ENCODE measurements at regions not wholly inside any gene's neighbourhood (a gene's known extent, or its start where the extent isn't known, plus 50 kb on each side); places are given as distances from the start of the nearest gene placed in this dataset.
"Not testable (repeated sequence)": the region's sequence is repeated elsewhere in the genome, so short reads cannot be mapped to it uniquely, and the experiment has no call there.

DNA sequence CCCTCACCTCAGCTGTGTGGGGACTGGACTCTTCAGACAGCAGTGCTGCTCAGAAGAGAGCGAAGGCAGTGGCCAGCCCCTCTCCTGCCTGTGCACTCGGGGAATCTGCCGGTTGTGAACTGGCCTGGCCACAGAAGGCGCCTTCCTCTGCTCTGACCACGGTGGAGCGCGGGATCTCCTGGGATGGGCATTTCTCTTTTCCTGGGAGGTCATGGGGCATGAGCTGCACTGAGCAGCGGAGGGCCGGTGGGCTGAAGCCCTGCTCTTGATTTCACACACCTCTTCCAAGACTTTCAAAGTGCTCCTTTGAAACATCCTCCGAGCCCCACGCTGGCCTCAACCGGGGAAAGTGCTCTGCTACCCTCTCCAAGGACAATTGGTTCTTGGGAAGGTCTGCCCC, 125.6 kb upstream of the FAM20C start:
- Mint-ChIP-seq H3K27me3 (ENCODE audit: low read depth) (no peaks in the 10 kb centered on the region), H3K36me3 (ENCODE audit: insufficient read depth in 2 of 2) (no peaks in the 10 kb centered on the region), H3K4me1 (ENCODE audit: low read depth) (no peaks in the 10 kb centered on the region), H3K27ac (no peak overlapping the region), H3K9me3 (no peaks in the 10 kb centered on the region), H3K4me3 (no peak overlapping the region)
- ATAC-seq (replicated peaks in 1 of 2) (no peak), DNase-seq (no peak)

DNA sequence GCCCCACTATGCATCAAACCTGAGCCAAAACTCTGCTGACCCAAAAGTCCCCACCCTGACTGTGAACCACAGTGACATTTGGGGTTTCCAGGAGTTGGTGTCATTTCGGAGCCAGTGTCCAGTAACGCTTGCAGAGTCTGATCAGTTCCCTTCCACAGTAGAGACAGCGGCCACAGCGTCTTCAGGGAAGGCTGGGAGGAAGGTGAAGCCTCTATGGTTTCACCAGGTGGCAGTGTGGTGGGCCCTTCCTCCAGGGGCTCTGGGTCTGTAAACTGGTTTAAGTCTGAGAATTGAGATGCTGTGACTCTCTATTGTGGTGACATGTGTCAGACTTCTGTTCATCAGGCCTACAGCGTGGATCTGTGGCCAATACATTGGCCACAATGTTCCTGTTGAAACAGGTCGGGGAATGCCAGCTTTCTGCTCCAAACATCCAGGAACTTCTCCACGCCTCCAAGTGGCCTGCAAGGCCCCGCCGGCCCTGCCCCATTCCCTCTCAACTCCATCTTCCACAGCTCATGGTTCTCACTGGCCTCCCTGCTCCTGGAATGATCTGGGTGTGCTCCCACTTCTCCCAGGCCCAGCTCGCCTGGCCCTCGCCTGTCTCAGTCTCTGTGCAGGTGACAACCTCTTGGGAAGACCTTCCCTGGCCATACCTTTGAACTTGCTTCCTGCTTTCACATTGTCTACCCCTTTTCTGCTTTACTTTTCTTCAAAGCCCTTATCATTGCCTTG, 124.5 kb upstream of the FAM20C start:
- no peaks in the 10 kb centered on the region for H3K9me3 Mint-ChIP-seq
- no peaks in the 10 kb centered on the region for H3K36me3 Mint-ChIP-seq (ENCODE audit: insufficient read depth in 2 of 2)
- ATAC-seq (replicated peaks in 1 of 2): peak in 1 of 2 donors; percentile 64
- no peak overlapping the region for H3K4me3 Mint-ChIP-seq
- H3K27me3 Mint-ChIP-seq (ENCODE audit: low read depth): no peaks in the 10 kb centered on the region
- no peak overlapping the region for H3K27ac Mint-ChIP-seq
- H3K4me1 Mint-ChIP-seq (ENCODE audit: low read depth): no peaks in the 10 kb centered on the region
- DNase-seq: no peak

DNA sequence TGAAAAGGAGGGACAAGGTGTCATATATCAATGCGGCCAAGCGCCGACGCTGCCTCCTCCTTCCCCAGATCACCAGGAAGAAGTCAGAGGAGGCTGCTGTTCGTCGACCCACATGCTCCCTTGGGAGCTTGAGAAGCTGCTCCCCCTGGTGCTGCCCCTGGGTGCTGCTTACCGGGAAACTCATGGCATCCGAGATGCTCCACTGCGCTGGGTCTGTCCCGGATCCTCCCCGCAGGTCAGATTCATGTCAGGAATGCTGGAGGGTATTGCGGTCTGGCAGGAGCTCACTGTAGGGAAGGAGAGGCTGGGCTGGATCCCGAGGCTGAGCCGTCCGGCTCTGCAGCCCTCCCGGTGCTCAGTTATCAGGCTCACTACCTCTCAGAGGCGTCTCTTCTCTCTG, 123.7 kb upstream of the FAM20C start:
- ATAC-seq (replicated peaks in 1 of 2) (no peak), DNase-seq (no peak)
- Mint-ChIP-seq H3K27me3 (ENCODE audit: low read depth) (no peaks in the 10 kb centered on the region), H3K4me1 (ENCODE audit: low read depth) (no peaks in the 10 kb centered on the region), H3K36me3 (ENCODE audit: insufficient read depth in 2 of 2) (no peaks in the 10 kb centered on the region), H3K27ac (no peak overlapping the region), H3K9me3 (no peaks in the 10 kb centered on the region), H3K4me3 (no peak overlapping the region)

DNA sequence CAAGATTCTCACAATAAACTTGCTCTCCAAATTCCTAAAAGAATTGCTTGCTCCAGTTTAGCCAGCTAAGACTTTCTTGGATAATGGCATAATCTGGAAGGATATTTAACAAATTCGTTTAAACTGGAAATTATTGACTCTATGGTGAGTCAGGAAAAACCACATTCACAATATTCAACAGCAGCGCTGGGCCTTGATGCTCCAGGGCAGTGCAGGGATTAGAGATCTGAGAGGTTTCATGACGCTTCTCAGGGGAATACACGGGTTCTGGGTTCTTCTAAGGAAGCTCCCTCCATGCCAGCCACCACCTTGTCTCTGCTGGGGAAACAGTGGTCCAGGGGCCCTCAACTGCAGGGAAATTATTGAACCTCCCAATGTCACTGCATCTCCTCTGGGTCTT, 123.3 kb upstream of the FAM20C start:
- H3K9me3 Mint-ChIP-seq; H3K36me3 Mint-ChIP-seq (ENCODE audit: insufficient read depth in 2 of 2): not testable (repeated sequence)

DNA sequence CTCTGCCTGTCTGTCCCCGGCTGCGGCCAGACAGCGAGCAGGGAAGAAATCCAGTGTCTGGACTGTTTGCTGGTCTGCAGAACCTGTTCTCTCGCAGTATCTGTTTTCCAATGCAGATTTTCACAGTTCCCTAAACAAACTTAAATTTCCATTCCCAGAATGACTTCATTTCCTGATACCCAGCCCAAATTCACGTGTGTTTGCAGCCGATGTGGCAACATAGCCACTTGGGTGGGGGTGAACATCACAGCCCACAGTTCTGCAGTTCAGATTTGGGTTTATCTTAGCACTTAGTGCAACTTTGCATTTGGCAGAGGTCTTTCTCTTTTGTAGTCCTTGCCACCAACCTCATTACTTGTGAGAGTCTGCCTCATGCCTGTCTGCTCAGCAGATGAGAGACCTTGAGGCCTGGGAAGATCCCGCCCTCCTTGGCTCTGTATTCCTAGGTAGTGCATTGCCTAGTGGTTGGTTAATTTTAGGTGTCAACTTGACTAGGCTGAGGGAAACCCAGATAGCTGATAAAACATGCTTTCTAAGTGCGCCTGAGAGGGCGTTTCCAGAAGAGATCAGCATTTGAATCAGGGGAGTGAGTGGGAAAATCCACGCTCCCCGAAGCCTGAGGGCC, 122.8 kb upstream of the FAM20C start:
- H3K9me3 Mint-ChIP-seq; H3K27ac Mint-ChIP-seq; DNase-seq; ATAC-seq (replicated peaks in 1 of 2); H3K4me1 Mint-ChIP-seq (ENCODE audit: low read depth); H3K27me3 Mint-ChIP-seq (ENCODE audit: low read depth); H3K36me3 Mint-ChIP-seq (ENCODE audit: insufficient read depth in 2 of 2); H3K4me3 Mint-ChIP-seq: not testable (repeated sequence)

More for the DNA sequence above, 123.3 kb upstream of the FAM20C start:
- not testable (repeated sequence) for H3K27ac Mint-ChIP-seq; H3K27me3 Mint-ChIP-seq (ENCODE audit: low read depth); H3K4me1 Mint-ChIP-seq (ENCODE audit: low read depth); ATAC-seq (replicated peaks in 1 of 2); DNase-seq; H3K4me3 Mint-ChIP-seq

DNA sequence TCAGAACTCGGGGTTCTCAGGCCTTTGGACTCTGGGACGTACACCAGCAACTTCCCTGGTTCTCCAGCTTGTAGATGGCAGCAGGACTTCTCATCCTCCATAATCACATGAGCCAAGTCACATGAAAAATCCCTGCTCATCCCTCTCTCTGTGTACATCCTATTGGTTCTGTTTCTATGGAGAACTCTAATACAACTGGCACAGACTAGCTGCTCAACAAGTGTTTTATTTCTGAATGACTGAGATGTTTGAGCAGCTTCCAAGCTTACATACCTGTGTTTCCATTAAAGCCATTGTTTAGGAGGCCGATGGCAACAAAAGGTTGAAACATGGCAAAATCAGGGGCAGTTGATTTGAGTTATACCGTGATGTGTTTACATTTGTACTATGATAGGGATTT, 122.2 kb upstream of the FAM20C start:
- not testable (repeated sequence) for H3K9me3 Mint-ChIP-seq; H3K4me3 Mint-ChIP-seq; H3K36me3 Mint-ChIP-seq (ENCODE audit: insufficient read depth in 2 of 2); H3K4me1 Mint-ChIP-seq (ENCODE audit: low read depth); H3K27me3 Mint-ChIP-seq (ENCODE audit: low read depth); ATAC-seq (replicated peaks in 1 of 2); H3K27ac Mint-ChIP-seq; DNase-seq

DNA sequence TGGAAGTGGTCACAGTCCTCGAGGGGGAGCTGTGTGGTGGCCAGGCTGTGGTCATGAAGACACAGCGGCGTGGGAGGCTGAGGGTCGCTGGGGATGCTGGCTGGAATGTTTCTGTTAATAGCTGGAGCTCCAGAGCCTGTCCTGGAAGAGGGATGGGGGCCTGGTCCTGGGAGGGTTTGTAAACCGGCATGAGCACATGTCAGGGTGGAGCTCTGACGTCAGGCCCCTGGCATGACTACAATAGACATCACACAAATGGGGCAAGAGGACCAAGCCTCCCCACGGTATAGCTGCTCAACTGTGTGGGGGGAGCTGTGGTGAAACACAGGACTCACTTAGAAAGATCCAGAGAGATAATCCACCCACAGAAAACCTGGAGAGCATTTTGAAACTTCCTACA, 121.4 kb upstream of the FAM20C start:
- H3K9me3 Mint-ChIP-seq; ATAC-seq (replicated peaks in 1 of 2); H3K27me3 Mint-ChIP-seq (ENCODE audit: low read depth); H3K27ac Mint-ChIP-seq; H3K4me1 Mint-ChIP-seq (ENCODE audit: low read depth); H3K36me3 Mint-ChIP-seq (ENCODE audit: insufficient read depth in 2 of 2); H3K4me3 Mint-ChIP-seq; DNase-seq: not testable (repeated sequence)

DNA sequence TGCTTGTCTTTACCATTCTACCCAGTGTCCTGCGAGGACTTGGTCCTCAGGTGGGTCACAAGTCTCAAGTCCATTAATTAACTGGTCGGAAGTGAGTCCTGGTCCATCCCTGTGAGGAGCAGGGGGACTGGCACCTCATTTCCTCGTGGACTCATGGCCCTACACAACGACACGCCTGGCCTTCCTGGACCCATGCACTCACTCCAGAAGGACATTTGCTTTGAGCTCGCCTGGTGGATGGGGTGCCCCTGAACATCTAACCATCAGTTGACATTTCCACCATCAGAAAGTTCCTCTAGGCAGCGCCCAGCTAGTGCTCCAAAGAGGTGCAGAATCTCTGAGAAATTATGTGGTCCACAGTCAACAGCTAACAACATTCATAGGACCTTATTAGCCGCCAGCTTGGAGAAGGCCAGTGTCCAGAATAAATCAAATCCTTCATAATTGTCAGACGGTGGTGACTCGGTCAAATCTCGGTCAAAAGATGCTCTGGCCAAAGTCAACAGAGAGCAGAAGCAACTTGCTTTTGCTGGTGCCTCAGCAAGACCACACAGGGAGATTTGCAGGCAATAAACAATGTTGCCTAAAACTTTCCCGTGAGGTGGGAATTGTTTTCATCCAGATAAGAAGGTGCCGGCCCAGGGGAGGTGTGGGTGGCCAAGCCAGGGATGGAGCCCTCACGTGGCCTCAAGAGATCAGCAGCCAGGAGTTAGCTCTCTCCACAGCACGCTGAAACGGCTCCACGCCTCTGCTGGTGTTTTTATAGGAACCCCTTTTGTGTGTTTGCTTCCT, 119.9 kb upstream of the FAM20C start:
- H3K4me1 Mint-ChIP-seq (ENCODE audit: low read depth); H3K27me3 Mint-ChIP-seq (ENCODE audit: low read depth); H3K9me3 Mint-ChIP-seq; ATAC-seq (replicated peaks in 1 of 2); H3K27ac Mint-ChIP-seq; H3K36me3 Mint-ChIP-seq (ENCODE audit: insufficient read depth in 2 of 2); H3K4me3 Mint-ChIP-seq; DNase-seq: not testable (repeated sequence)

DNA sequence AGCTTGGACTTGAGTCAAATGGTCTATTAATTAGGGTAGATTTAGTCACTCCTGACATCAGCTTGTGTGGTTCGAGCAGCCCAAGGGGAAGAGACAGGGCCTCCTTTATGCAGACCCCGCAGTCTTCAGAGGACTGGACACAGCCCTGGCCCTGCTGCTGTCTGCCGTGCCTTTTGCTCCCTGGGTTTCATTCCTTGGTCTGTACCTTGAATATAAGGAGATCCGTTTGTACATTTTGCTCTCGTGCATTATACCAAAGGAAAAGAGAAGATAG, 119.4 kb upstream of the FAM20C start:
- not testable (repeated sequence) for H3K27me3 Mint-ChIP-seq (ENCODE audit: low read depth); ATAC-seq (replicated peaks in 1 of 2); H3K36me3 Mint-ChIP-seq (ENCODE audit: insufficient read depth in 2 of 2); H3K4me3 Mint-ChIP-seq; DNase-seq; H3K27ac Mint-ChIP-seq; H3K9me3 Mint-ChIP-seq; H3K4me1 Mint-ChIP-seq (ENCODE audit: low read depth)

DNA sequence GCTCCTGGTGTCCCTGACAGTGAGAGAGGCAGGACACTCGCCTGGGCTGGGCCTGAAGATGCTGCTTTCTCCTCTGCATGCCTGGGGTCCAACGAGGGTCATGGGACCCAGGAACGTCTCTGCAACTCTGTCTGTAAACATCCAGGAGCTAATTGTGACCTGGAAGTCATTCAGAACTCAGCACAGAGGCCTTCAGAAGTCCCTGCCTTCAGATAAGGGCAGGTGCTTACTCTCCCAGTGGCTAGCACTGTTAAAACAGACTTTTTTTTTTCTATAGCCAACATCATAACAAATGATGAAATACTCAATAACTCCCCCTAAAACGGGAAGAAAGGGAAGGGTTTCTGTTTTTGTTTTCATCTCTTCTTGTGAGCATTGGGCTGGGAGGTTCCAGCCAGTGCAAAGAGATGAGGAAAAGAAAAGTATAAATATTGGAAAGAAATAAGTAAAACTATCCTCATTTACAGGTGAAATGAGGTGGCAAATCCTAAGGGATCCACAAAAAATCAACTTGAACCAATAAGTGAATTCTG, 118.3 kb upstream of the FAM20C start:
- not testable (repeated sequence) for H3K4me1 Mint-ChIP-seq (ENCODE audit: low read depth); H3K27me3 Mint-ChIP-seq (ENCODE audit: low read depth); H3K36me3 Mint-ChIP-seq (ENCODE audit: insufficient read depth in 2 of 2); H3K9me3 Mint-ChIP-seq; ATAC-seq (replicated peaks in 1 of 2); DNase-seq; H3K4me3 Mint-ChIP-seq; H3K27ac Mint-ChIP-seq

DNA sequence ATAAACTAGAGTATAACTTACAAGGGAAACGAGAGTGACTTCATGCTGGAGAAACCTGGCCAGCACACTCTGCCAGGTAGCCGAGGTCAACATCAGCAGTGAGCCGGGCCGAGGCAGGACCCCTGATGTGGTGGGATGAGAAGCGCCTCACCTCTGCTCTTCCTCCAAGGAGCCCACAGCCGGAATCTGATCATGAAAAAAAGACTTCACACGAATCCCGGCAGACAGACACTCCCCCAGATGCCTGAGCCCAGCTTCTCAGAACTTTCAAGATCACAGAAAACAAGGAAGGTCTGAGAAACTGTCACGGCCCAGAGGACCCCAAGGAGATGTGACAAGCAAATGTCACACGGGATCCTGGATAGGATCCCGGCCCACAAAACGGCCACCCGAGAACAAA, 116.9 kb upstream of the FAM20C start:
- not testable (repeated sequence) for ATAC-seq (replicated peaks in 1 of 2); H3K4me1 Mint-ChIP-seq (ENCODE audit: low read depth); DNase-seq; H3K36me3 Mint-ChIP-seq (ENCODE audit: insufficient read depth in 2 of 2); H3K4me3 Mint-ChIP-seq; H3K9me3 Mint-ChIP-seq; H3K27me3 Mint-ChIP-seq (ENCODE audit: low read depth); H3K27ac Mint-ChIP-seq

DNA sequence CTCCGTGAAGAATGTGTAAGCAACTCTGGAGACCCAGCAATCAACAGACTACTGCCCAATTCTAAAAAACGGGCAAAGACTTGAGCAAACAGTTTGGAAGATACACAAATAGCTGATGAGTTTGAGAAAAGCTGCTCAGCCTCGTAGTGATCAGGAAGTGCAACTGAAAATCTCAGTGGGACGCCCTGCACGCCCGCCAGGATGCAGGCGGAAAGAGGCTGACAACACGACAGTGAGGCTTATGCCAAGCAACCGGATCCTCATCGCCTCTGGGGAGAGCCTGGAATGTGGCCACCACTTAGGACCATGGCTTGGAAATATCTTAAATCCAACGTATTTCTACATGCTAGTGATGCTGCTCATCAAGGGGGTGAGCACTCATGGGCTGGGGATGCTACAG, 116.2 kb upstream of the FAM20C start:
- not testable (repeated sequence) for ATAC-seq (replicated peaks in 1 of 2); H3K4me3 Mint-ChIP-seq; H3K4me1 Mint-ChIP-seq (ENCODE audit: low read depth); H3K27ac Mint-ChIP-seq; H3K27me3 Mint-ChIP-seq (ENCODE audit: low read depth); DNase-seq; H3K36me3 Mint-ChIP-seq (ENCODE audit: insufficient read depth in 2 of 2); H3K9me3 Mint-ChIP-seq

DNA sequence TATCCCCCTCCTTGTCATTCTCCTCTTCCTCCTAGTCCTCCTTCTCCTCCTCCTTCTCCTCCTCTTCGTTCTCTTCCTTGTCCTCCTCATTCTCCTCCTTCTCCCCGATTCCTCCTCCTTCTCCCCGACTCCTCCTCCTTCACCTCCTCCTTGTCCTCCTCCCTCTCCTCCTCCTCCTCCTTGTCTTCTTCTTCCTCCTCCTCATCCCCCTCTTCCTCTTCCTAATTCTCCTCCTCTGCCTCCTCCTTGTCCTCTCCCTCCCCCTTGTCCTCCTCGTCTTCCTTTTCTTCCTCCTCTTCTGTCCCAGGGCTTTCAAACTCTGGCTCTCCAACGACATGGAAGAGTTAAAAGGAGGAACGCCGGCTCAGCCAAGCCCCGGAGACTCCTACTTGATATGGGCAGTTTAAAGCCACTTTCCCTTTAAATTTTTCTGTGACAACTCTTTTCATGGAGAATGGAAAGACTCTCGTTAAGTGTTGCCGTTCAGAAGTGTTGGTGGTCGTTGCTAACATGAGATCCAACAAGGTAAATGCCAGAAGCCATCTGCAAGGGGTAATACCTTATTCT, 115.5 kb upstream of the FAM20C start:
- not testable (repeated sequence) for H3K36me3 Mint-ChIP-seq (ENCODE audit: insufficient read depth in 2 of 2); H3K4me1 Mint-ChIP-seq (ENCODE audit: low read depth); H3K4me3 Mint-ChIP-seq; H3K27ac Mint-ChIP-seq; H3K27me3 Mint-ChIP-seq (ENCODE audit: low read depth); DNase-seq; ATAC-seq (replicated peaks in 1 of 2); H3K9me3 Mint-ChIP-seq

Measured in activated T-cell treated with anti-CD3 and anti-CD28 coated beads, Interleukin-2, amount 50 U/mL, for 72 hours (primary cell).